ENCODE measurements at regions not wholly inside any gene's neighbourhood (a gene's known extent, or its start where the extent isn't known, plus 50 kb on each side); places are given as distances from the start of the nearest gene placed in this dataset.

- DNase-seq (ENCODE audit: low spot score), result no peak
Observed at GRCh38 chr3:74507691-74508090, 106.8 kb downstream of the CNTN3 start.

DNA sequence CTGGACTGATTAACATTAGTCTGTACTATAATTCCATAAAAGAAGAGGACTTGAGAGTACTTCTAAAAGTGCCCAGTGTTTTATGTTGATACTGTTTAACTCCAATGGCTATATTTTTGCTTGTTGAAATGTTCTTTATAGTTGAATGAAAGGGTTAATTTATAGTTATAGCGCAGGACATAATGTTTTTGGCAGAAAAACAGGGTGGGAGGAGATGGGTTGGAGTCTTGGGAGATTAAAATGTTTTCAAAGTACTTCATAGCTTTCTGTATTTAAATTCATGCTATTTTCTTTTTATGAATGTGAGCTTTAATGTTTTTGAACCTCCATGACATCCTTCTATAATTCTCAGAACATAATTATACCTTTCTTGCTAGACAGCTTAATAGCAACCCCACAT is 108.2 kb downstream of the CNTN3 start:
- no peak for DNase-seq (ENCODE audit: low spot score)

- DNase-seq (ENCODE audit: low spot score), result no peak
Observed at GRCh38 chr3:74501007-74501406, 113.5 kb downstream of the CNTN3 start.

GRCh38 chr3:74500257-74500656 is 114.2 kb downstream of the CNTN3 start:
- DNase-seq (ENCODE audit: low spot score), result no peak

DNA sequence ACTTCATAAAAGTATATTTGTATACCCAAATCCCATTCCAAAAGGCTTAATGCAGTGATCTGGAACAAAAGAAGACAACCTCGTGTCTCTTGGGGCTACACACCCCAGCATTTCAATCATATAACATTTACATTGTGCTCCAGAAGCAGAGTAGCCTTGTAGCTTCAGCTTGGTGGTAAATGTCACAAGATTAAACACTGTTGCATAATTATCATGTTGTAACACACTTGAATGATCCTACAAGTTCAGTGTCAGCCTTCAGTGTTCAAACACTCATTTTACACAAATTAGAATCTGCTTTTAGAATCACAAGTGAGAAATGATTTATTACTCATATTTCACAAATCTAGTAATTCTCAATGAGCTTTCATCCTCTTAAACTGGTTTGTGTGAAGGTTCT is 122.6 kb downstream of the CNTN3 start:
- DNase-seq (ENCODE audit: low spot score), result no peak

DNA sequence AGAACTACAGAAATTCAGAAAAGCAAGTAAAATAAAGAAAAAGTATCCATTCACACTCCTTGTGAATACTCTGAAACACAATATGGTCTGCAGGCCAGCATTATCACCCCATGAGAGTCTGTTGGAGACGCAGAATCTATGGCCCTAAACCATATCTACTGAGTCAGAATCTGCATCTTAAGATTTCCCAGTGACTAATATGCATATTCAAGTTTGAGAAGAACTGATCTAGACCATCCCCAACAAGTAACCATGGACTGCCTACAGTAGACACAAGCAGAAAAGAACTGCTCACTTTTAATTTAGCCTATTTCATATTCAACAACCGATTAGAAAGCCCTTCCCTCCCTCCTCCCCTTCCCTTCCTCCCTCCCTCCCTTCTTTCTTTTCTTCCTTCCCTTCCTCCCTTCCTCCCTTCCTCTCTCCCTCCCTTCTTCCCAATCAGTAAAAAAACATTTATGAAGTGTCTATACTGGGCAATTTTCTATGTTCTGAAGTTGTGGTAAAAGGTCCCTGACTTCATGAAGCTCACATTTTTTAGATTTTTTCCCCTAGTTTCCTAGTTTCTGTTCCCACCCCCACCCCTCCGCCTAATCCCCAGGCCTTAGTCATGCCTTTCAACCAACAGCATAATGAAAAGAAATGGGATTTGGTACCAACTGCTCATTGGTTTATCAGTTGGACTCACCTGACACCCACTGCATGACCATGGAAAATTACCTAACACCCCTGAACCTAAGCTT is 125.2 kb downstream of the CNTN3 start:
- no peak for DNase-seq (ENCODE audit: low spot score)

DNA sequence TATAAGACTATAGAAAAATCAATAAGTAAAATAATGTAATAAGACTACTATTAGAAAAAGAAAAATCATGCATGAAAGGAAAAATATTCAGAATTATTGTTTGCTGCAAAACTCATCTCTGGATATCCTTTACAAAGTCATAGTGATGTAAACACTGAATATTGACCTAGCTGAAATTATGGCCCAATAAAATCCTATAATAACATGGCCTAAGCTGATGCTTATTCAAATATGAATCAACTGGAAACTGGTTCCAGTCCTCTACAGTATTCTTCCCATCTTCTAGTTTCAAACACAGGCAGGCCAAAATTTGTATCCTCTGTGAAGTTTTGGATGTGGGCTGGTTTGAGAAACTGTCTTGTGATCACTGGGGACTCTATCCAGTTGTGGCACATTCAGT is 134.5 kb downstream of the CNTN3 start:
- no peak for DNase-seq (ENCODE audit: low spot score)

DNA sequence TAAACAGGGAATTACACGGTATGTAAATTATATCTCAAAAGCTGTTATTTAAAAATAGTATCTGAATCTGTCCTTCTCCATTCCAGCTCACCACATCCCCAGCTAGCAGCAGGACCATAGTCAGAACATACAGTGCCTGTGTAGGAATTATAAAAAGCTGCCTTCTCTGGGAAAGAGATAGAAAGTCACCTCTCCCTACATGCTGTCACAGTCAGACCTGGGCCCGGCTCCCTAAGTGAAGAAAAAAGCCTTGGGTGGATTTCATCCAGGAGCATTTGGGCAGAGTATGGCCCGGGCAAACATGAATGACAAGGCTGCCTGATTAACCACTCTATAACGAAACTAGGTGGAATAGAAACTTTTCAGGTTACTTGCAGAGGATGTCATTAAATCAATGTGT is 144.1 kb downstream of the CNTN3 start:
- DNase-seq (ENCODE audit: low spot score), result no peak

DNA sequence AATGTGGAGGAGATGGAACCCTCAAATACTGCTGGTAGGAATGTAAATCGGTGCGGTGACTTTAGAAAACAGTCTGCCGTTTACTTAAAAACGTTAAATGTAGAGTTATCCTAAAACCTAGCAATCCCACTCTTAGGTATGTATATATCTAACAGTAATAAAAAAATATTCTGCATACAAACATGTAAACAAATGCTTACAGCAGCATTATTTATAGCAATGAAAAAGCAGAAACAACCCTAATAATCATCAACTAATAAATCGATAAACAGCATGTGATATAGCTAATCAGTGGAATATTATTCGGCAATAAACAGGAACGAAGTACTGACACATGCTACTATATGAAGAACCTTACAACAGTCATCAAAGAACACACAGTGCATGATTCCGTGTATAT is 144.7 kb downstream of the CNTN3 start:
- no peak for DNase-seq (ENCODE audit: low spot score)

GRCh38 chr3:74469151-74469550 is 145.3 kb downstream of the CNTN3 start:
- no peak for DNase-seq (ENCODE audit: low spot score)

GRCh38 chr3:74465715-74466410 is 148.6 kb downstream of the CNTN3 start:
- DNase-seq (ENCODE audit: low spot score), result no peak

DNA sequence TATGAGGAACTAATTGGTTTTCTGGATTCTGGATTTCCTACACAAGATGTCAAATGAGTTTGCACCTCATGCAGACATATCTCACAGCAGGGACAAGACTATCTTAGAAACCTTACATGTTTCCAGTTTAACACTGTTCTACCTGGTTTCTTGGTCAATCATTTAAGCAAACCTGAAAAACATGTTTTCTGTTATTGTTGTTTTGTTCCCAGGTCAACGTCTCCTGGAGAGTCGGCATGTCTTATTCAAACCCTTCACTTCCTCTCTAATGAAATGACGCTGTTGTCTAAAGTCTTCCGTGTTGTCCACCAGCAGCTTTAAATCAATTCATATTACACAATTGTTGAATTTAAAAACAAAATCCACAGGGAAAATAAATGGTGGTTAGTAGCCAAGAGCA is 150.9 kb downstream of the CNTN3 start:
- DNase-seq (ENCODE audit: low spot score), result no peak

DNA sequence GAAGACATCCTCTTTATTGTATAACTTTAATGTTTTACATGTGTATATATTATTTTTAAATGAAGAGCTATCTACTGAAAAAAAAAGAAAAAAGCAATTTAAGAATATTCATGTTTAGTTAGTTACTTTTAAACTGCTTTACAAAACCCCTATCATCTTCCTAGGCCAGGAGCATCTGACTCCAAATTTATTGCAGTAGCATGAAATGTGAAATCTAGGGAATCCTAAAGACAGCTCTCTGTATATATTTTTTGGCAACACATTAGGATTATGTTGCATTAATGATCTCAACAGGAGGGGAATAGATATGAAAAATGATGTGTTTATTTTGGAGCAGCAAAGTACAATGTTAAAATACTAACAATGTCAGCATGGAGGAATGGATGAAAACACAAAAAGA is 158.3 kb downstream of the CNTN3 start:
- DNase-seq (ENCODE audit: low spot score), result no peak

GRCh38 chr3:74447221-74447620 is 167.2 kb downstream of the CNTN3 start:
- no peak for DNase-seq (ENCODE audit: low spot score)

- no peak for DNase-seq (ENCODE audit: low spot score)
Observed at GRCh38 chr3:74445541-74445940, 168.9 kb downstream of the CNTN3 start.

- DNase-seq (ENCODE audit: low spot score), result no peak
Observed at GRCh38 chr3:74443102-74443501, 171.4 kb downstream of the CNTN3 start.

DNA sequence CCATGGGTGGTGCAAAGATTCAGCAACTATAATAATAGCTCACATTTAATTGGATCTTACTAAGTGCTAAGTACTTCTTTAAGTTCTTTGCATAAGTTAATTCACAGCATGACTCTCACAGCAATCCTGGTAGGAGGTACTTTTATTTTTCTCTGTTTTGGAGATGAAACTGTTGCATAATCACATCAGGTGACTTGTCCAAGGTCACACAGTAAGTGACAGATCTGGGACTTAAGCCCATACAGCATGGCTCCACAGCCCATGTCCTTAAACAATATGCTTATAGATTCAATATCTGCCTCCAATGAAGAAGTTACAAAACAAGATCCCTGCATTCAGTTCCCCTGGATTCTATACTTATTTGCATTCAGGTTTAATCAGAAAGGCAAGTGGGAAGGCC is 171.8 kb downstream of the CNTN3 start:
- no peak for DNase-seq (ENCODE audit: low spot score)

- DNase-seq (ENCODE audit: low spot score), result no peak
Observed at GRCh38 chr3:74442068-74442467, 172.4 kb downstream of the CNTN3 start.

DNA sequence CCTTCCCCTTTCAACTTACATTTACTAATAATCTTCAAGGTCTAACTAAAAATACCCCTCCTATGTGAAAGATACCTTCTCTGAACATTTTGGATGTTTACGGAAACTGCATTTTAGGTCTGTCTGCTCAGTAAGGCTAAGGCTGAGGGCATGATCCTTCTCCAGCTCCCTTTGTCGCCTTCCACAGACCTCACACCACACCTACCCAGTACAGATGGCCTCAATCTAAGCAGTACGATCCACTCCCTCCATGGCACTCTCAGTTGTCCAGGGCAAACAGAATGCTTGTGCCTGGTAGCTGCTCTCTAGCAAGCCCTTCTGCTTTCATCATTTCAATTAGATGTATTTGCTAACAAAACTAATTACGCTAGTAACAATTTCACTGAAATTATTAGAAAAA is 178.3 kb downstream of the CNTN3 start:
- DNase-seq (ENCODE audit: low spot score), result no peak

DNA sequence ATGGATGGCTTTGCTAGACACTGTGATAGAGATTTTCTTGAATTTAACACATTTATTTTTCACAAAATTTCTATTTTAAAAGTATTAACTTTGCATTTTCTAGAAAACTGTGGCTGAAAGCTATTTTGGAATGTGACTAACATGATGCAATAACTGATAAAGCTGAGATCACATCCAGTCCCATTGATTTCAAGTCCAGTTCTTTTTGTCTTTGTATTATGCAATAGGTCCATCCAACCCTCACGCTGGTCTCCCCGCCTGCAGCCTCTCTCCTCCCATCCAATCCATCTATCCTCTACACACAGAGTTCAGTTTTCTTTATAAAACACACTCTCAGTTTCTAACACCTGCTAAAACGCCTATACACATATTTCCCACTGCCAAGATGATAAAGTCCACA is 178.8 kb downstream of the CNTN3 start:
- DNase-seq (ENCODE audit: low spot score), result no peak

DNA sequence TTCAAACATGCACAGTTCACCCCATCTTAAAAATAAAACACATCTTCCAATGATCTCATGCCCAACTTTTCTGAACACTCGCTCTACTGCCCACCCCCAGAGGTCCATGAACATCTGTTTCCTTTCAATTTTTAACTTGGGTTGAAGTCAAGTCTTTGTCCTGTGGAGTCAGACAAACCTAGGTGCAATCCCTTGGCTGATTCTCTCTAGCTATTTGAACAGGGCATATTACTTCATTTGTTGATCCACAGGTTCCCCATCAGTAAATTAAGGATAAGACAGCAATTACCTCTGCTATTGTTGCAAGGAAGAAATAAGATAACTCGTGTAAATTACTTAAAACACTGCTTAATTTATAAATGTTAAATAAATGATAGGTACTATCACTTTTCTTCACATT is 180.1 kb downstream of the CNTN3 start:
- no peak for DNase-seq (ENCODE audit: low spot score)

- DNase-seq (ENCODE audit: low spot score), result no peak
Observed at GRCh38 chr3:74426571-74426970, 187.9 kb downstream of the CNTN3 start.

GRCh38 chr3:74423867-74424266 is 190.6 kb downstream of the CNTN3 start:
- DNase-seq (ENCODE audit: low spot score), result no peak

- no peak for DNase-seq (ENCODE audit: low spot score)
Observed at GRCh38 chr3:74420538-74421124, 193.8 kb downstream of the CNTN3 start.

Data from ecto neural progenitor cell (in vitro differentiated cells).